PFSK-1 (cell line): ENCODE measurements at regions not wholly inside any gene's neighbourhood (a gene's known extent, or its start where the extent isn't known, plus 50 kb on each side); places are given as distances from the start of the nearest gene placed in this dataset.

ENCODE experiments used
- FOXP2 ChIP-seq: optimal IDR thresholded peaks from 2 replicates; pipeline ENCODE3; 2011; ENCODE audit warnings: borderline replicate concordance, control low read depth, inconsistent platforms; ENCODE audit not compliant: insufficient read depth; ENCODE audit errors: extremely low read length, extremely low read depth
- POLR2AphosphoS5 ChIP-seq: IDR thresholded peaks from 2 replicates; pipeline ENCODE4 v1.6.1; 2012; ENCODE audit warnings: low read depth, mild to moderate bottlenecking, control low read depth, low read length, moderate library complexity
- SIN3A ChIP-seq: IDR thresholded peaks from 2 replicates; pipeline ENCODE4 v1.6.1; 2012; ENCODE audit warnings: mild to moderate bottlenecking, low read length, moderate library complexity, borderline replicate concordance; ENCODE audit not compliant: insufficient read depth
- TAF1 ChIP-seq: IDR thresholded peaks from 2 replicates; pipeline ENCODE4 v1.6.1; 2012; ENCODE audit warnings: low read length, control low read depth, borderline replicate concordance; ENCODE audit not compliant: insufficient read depth
- TF ChIP-seq, protein P1 (sequence below), 2 experiments: IDR thresholded peaks; 2 replicates each; pipeline versions ENCODE4 v1.6.1 to v1.8.0; 2011 to 2012; ENCODE audit warnings: low read depth in 2 of 2, low read length in 2 of 2, control low read depth in 1 of 2, inconsistent platforms in 1 of 2, mild to moderate bottlenecking in 1 of 2, moderate library complexity in 1 of 2; ENCODE audit not compliant: insufficient read depth in 1 of 2

DNA sequence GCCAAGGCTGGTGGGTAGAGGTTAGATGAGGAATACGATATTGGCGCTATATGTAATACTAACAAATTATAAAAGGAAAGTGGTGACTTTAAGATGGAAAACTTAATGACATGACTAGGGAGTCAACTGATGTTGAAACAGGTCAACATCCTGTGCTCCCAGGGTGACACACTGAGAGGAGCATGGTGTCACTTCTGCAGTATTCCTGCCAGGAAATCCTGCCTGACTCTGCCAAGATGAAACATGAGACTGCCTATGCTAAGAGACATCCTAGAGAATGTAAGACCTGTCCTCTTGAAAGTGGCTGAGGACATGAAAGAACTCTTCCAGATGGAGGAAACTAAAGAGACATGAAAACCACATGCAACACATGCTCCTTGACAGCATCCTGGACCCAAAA lies 65.0 kb upstream of the KCND3 start:
- no peak for TF ChIP-seq TAF1
- no peak for TF ChIP-seq FOXP2
- TF ChIP-seq, protein P1, sequence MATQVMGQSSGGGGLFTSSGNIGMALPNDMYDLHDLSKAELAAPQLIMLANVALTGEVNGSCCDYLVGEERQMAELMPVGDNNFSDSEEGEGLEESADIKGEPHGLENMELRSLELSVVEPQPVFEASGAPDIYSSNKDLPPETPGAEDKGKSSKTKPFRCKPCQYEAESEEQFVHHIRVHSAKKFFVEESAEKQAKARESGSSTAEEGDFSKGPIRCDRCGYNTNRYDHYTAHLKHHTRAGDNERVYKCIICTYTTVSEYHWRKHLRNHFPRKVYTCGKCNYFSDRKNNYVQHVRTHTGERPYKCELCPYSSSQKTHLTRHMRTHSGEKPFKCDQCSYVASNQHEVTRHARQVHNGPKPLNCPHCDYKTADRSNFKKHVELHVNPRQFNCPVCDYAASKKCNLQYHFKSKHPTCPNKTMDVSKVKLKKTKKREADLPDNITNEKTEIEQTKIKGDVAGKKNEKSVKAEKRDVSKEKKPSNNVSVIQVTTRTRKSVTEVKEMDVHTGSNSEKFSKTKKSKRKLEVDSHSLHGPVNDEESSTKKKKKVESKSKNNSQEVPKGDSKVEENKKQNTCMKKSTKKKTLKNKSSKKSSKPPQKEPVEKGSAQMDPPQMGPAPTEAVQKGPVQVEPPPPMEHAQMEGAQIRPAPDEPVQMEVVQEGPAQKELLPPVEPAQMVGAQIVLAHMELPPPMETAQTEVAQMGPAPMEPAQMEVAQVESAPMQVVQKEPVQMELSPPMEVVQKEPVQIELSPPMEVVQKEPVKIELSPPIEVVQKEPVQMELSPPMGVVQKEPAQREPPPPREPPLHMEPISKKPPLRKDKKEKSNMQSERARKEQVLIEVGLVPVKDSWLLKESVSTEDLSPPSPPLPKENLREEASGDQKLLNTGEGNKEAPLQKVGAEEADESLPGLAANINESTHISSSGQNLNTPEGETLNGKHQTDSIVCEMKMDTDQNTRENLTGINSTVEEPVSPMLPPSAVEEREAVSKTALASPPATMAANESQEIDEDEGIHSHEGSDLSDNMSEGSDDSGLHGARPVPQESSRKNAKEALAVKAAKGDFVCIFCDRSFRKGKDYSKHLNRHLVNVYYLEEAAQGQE (IDR thresholded peaks at IDR 0.05; ENCODE audit: insufficient read depth in 1 of 2, low read depth in 2 of 2, low read length in 2 of 2), result no peak
- TF ChIP-seq POLR2AphosphoS5, result no peak
- no peak for TF ChIP-seq SIN3A

DNA sequence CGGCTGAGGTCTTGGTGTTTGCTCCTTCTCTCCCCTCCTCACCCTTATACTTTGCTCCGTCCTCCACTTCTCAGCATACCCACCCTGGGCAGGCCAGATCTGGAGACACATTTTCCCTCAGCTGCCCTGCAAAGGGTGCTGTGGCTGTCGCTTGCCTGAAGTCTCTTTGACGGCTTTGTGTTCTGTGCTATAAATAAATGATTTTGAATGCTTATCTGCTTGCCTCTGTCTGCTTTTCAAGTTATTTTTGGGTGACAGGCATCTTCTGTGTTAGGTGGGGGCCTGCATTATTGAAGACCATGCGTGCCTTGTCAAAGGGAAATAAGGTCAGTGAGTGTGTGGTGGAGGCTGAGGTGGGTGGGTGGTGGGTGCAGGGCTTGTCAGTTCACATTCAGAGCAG lies 66.9 kb upstream of the KCND3 start:
- TF ChIP-seq TAF1 (no peak), SIN3A (no peak), FOXP2 (no peak), POLR2AphosphoS5 (no peak)
- TF ChIP-seq, protein P1 (IDR thresholded peaks at IDR 0.05; ENCODE audit: insufficient read depth in 1 of 2, low read depth in 2 of 2, low read length in 2 of 2), result no peak

DNA sequence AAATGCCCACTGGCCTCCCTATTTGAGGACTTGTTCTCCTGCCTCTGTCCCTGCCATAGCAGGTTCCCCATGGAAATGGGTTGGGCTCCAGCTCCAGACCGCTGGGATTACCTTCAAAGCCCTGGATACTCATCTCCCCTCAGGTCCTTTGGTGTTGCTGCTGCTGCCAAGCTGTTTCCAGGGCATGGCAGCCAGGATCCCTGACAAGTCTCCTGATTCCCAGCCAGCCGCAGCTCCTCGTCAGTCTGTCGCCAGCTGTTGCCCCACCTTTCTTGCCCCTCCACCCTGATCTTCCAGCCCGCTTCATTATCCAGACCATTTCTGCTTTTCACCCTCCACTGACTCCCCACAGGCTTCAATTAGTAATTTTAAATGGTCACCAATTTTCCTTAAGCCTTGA lies 68.3 kb upstream of the KCND3 start:
- TF ChIP-seq, protein P1 (IDR thresholded peaks at IDR 0.05; ENCODE audit: insufficient read depth in 1 of 2, low read depth in 2 of 2, low read length in 2 of 2), result no peak
- no peak for TF ChIP-seq POLR2AphosphoS5

DNA sequence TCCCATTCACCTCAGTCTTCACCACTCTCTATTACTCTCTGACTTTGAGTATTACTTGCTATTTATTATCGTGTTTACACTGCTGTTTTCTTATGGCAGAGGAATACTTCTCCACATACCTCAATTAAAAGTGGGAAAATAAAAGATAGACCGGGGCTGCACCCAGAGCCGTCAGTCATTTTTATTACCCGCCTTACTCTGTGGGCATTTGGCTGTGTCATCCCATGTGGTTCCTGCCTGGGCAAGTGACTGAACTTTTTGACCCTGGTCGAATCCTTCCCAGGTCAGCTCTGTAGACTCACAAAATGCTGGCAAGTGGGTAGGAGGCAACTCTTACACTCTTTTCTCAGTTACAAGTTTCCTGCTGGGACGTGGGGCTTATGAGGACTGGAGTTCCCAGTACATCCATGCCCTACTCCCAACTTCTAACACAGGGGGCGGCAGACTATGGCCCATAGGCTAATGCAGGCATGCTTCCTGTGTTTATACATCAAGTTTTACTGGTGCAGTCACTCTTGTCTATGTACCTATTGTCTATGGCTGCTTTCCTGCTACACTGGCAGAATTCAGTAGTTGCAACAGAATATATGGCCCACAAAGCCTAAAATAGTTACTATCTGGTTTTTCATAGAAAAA lies 69.5 kb upstream of the KCND3 start:
- TF ChIP-seq TAF1, result no peak
- TF ChIP-seq, protein P1 (IDR thresholded peaks at IDR 0.05; ENCODE audit: insufficient read depth in 1 of 2, low read depth in 2 of 2, low read length in 2 of 2), result no peak

DNA sequence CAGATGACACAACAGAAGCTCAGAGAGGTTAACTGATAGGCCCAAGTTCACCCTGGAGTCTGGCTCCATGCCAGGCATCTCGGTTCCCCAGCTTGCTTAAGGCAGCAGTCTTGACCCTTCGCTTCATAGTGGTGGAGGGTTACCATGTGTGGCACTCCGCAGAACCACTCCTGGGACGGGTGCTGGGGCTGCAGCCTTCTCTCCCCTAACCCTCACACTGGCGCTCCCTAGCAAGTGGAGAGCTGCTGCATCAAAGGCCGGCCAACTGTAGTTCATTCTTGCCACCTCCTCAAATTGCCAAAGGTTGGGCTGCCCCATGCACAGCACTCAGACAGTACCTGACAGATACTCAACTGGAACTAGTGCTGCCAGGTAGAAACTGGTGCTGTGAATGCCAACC lies 70.2 kb upstream of the KCND3 start:
- TF ChIP-seq, protein P1 (IDR thresholded peaks at IDR 0.05; ENCODE audit: insufficient read depth in 1 of 2, low read depth in 2 of 2, low read length in 2 of 2), result no peak
- TF ChIP-seq FOXP2 (no peak), TAF1 (no peak), POLR2AphosphoS5 (no peak), SIN3A (no peak)
